ENCODE measurements at regions not wholly inside any gene's neighbourhood (a gene's known extent, or its start where the extent isn't known, plus 50 kb on each side); places are given as distances from the start of the nearest gene placed in this dataset.

GRCh38 chr11:128328955-128329551 is 258.3 kb downstream of the ETS1 start:
- Histone ChIP-seq H3K36me3 (ENCODE audit: control insufficient read depth in 2 of 2, extremely low read depth in 1 of 2, insufficient read depth in 2 of 2, low read length in 2 of 2) (no peaks in the 10 kb centered on the region), H3K9me1 (replicated peaks; ENCODE audit: control insufficient read depth, extremely low read depth, insufficient read depth, low read length) (no peaks in the 10 kb centered on the region), H2AFZ (ENCODE audit: low read depth, low read length) (peak overlapping the region; percentile 3), H3K27me3 (ENCODE audit: control insufficient read depth in 2 of 2, insufficient read depth in 2 of 2, low read length in 2 of 2) (no peaks in the 10 kb centered on the region), H3K9ac (replicated peaks; ENCODE audit: extremely low read depth, insufficient read depth, low read length) (peak overlapping the region; percentile 18), H4K20me1 (replicated peaks; ENCODE audit: control insufficient read depth, extremely low read depth, insufficient read depth, low read length) (no peaks in the 10 kb centered on the region), H3K4me1 (ENCODE audit: control insufficient read depth, extremely low read depth, insufficient read depth, low read length) (peaks cover 32% of the 10 kb centered on the region), H3K4me3 (replicated peaks in 1 of 3; ENCODE audit: insufficient read depth in 1 of 3, low read depth in 1 of 3, low read length in 3 of 3) (no peak overlapping the region), H3K27ac (ENCODE audit: insufficient read depth, low read depth, low read length) (peak overlapping the region; percentile 57), H3K9me3 (replicated peaks; ENCODE audit: control insufficient read depth, insufficient read depth, low read length) (no peaks in the 10 kb centered on the region), H3K79me2 (ENCODE audit: control insufficient read depth, insufficient read depth, low read length) (no peaks in the 10 kb centered on the region), H3K4me2 (ENCODE audit: insufficient read depth, low read length) (peak overlapping the region; percentile 18)
- POLR2A ChIA-PET = no interaction called here
- intact Hi-C loops (cut with micrococcal nuclease) (loop anchor here (1.0 kb wide), 3 partner anchors 13 to 121 kb away; no protein-coding TSS in a partner anchor), dilution Hi-C loops (cut with MboI; ENCODE audit: extremely low pct_ligation_motif_present, low sequenced_read_pairs) (no loop called here)
- CTCF ChIA-PET = interaction anchor here (1.0 kb wide), 1 partner anchor 23 kb away, joined by 3 read pairs; no protein-coding TSS in a partner anchor
- peak; percentile 93 for DNase-seq (ENCODE audit: low read depth, low spot score)
- TSS peak; percentile 68 for BruUV-seq (replicated peaks)
- peak; percentile 76 for FAIRE-seq
- TF ChIP-seq CTCF (IDR thresholded peaks at IDR 0.05; ENCODE audit: extremely low read depth in 1 of 2, insufficient read depth in 1 of 2, low read depth in 1 of 2, low read length in 2 of 2) (no peak), JUN (IDR thresholded peaks at IDR 0.05; ENCODE audit: borderline replicate concordance, insufficient read depth, insufficient read length, low read depth) (peak; percentile 47), MYC (IDR thresholded peaks at IDR 0.05; ENCODE audit: low read depth, low read length) (no peak), FOS (IDR thresholded peaks at IDR 0.05; ENCODE audit: borderline replicate concordance, insufficient read depth, low read length) (peak; percentile 35), EZH2 (IDR thresholded peaks at IDR 0.05; ENCODE audit: borderline replicate concordance, low read depth, low read length, severe bottlenecking) (no peak), POLR2A (IDR thresholded peaks at IDR 0.05; ENCODE audit: low read depth, low read length) (peak; percentile 26), GATA2 (IDR thresholded peaks at IDR 0.05; ENCODE audit: insufficient read depth, insufficient read length, low read depth, low read length) (peak; percentile 16), MAX (IDR thresholded peaks at IDR 0.05; ENCODE audit: insufficient read depth, insufficient read length) (no peak), POLR2AphosphoS5 (IDR thresholded peaks at IDR 0.05; ENCODE audit: insufficient read depth, low read depth, low read length) (no peak)

All from endothelial cell of umbilical vein (primary cell).